Gastrocnemius medialis (tissue), 4 donors: ENCODE measurements at regions not wholly inside any gene's neighbourhood (a gene's known extent, or its start where the extent isn't known, plus 50 kb on each side); places are given as distances from the start of the nearest gene placed in this dataset.

Experiments
- ATAC-seq, 2 donors: fragments of 150-250 bp; one replicate each; pipeline ENCODE4 v1.9.1; 2016
- DNase-seq, 2 donors: peaks; one replicate each; pipeline ENCODE4 v3.0.0-alpha.2; 2019
- H3K27ac ChIP-seq, 4 donors: fragments of 200-600 bp; sonication (generic); 1 replicate in 1 of 4; 2 replicates in 3 of 4; pipeline ENCODE4 v1.5.1; 2016 to 2018; ENCODE audit warnings: mild to moderate bottlenecking in 2 of 4, moderate library complexity in 1 of 4
- H3K27me3 ChIP-seq, 3 donors: fragments of 200-600 bp; sonication (generic) in 2 of 3; 1 replicate in 1 of 3; 2 replicates in 2 of 3; pipeline versions ENCODE4 v1.5.1 to v1.6.0; 2016 to 2019; ENCODE audit warnings: mild to moderate bottlenecking in 1 of 3, moderate library complexity in 1 of 3
- H3K36me3 ChIP-seq, 2 donors: fragments of 200-600 bp; sonication (generic) in 1 of 2; one replicate each; pipeline ENCODE4 v1.5.1; 2017 to 2018
- H3K4me1 ChIP-seq, 2 donors: fragments of 200-600 bp; sonication (generic) in 1 of 2; one replicate each; pipeline ENCODE4 v1.5.1; 2016 to 2017; ENCODE audit warnings: mild to moderate bottlenecking in 2 of 2
- H3K4me3 ChIP-seq, 4 donors: fragments of 200-600 bp; sonication (generic) in 3 of 4; 1 replicate in 1 of 4; 2 replicates in 3 of 4; pipeline ENCODE4 v1.5.1; 2016 to 2019; ENCODE audit warnings: mild to moderate bottlenecking in 2 of 4
- H3K9me3 ChIP-seq, 3 donors: fragments of 200-600 bp; sonication (generic) in 2 of 3; 1 replicate in 1 of 3; 2 replicates in 2 of 3; pipeline ENCODE4 v1.5.1; 2016 to 2019
- POLR2A ChIP-seq, 2 donors: fragments of 450-650 bp; IDR thresholded peaks; one replicate each; pipeline ENCODE4 v1.6.1; 2017; ENCODE audit warnings: antibody characterized with exemption in 2 of 2, mild to moderate bottlenecking in 2 of 2, moderate library complexity in 2 of 2
- in situ Hi-C, 4 donors: fragments of 200-750 bp; cut with MboI; loops; one replicate each; pipeline versions ENCODE4 v1.15.0 to v1.8.0; 2017; ENCODE audit warnings: low sequenced_read_pairs in 4 of 4
- intact Hi-C: fragments of 100-400 bp; cut with DNase I; formaldehyde crosslinking; loops from one replicate; pipeline ENCODE4 v1.15.1; 2023; ENCODE audit warnings: low total_unique reads
- TF ChIP-seq, protein P1 (sequence below), 5 experiments: fragments of 450-650 bp in 3 of 5; fragments of 200-600 bp in 2 of 5; sonication (generic) in 2 of 5; IDR thresholded peaks in 4 of 5; conservative IDR thresholded peaks in 1 of 5; 1 replicate in 4 of 5; 2 replicates in 1 of 5; pipeline ENCODE4 v1.5.1; 2016 to 2019; ENCODE audit warnings: antibody characterized with exemption in 5 of 5, mild to moderate bottlenecking in 3 of 5, moderate library complexity in 3 of 5

DNA sequence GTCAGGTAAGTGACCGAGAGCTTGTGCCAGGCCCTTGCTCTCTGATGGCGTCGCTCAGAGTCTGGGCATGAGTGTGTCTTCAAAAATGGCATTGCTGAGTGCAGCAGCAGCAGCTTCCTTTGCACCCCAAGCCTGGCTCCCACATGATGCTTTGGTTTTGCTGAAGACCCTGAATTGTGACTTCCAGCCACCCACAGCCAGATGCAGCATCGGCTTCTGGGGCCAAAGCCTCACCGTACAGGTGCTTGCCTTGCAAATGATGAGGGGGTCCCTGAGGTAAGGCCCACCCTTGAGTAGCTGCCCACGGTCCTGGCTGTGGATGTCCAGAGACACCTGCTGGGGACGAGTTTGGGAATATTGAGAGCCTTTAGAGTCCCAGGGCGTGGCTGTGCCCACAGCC, 57.9 kb downstream of the JAKMIP3 start:
- Histone ChIP-seq H3K9me3 (no peaks in the 10 kb centered on the region), H3K27ac (no peak overlapping the region), H3K4me1 (no peaks in the 10 kb centered on the region), H3K4me3 (no peak overlapping the region), H3K27me3 (no peaks in the 10 kb centered on the region), H3K36me3 (no peaks in the 10 kb centered on the region)
- in situ Hi-C loops: no loop called here
- ATAC-seq: no peak
- no peak for DNase-seq
- intact Hi-C loops: no loop called here
- TF ChIP-seq, protein P1, sequence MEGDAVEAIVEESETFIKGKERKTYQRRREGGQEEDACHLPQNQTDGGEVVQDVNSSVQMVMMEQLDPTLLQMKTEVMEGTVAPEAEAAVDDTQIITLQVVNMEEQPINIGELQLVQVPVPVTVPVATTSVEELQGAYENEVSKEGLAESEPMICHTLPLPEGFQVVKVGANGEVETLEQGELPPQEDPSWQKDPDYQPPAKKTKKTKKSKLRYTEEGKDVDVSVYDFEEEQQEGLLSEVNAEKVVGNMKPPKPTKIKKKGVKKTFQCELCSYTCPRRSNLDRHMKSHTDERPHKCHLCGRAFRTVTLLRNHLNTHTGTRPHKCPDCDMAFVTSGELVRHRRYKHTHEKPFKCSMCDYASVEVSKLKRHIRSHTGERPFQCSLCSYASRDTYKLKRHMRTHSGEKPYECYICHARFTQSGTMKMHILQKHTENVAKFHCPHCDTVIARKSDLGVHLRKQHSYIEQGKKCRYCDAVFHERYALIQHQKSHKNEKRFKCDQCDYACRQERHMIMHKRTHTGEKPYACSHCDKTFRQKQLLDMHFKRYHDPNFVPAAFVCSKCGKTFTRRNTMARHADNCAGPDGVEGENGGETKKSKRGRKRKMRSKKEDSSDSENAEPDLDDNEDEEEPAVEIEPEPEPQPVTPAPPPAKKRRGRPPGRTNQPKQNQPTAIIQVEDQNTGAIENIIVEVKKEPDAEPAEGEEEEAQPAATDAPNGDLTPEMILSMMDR (IDR thresholded peaks at IDR 0.05 in 4 of 5, conservative IDR thresholded peaks at IDR 0.05 in 1 of 5): no peak
- no peak for TF ChIP-seq POLR2A (IDR thresholded peaks at IDR 0.05)

DNA sequence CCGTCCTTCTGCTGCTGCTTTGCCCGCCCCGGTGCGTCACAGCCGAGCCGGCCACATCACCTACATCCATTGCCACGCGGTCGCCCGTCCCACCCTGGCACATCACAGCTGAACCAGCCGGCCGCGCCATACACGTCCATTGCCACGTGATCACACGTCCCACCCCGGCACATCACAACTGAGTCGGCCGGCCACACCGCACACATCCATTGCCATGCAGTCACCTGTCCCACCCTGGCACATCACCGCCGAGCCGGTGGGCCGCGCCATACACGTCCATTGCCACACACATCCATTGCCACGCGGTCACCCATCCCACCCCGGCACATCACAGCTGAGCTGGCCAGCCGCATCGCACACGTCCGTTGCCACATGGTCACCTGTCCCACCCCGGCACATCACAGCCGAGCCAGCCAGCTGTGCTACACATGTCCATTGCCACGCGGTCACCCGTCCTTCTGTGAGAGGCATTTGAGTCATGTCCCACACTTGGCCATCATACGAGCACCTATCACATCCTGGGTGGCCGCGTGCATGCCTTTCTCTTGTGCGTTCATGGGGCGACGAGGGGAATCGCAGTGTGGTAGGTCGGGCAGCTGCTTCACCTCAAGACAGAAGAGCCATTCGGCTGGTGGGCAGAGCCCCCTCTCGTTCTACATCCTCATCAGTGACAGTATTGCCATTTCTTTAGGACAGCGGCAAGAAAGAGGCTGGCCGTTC, 58.6 kb downstream of the JAKMIP3 start:
- no peaks in the 10 kb centered on the region for H3K36me3 ChIP-seq
- TF ChIP-seq, protein P1 (IDR thresholded peaks at IDR 0.05 in 4 of 5, conservative IDR thresholded peaks at IDR 0.05 in 1 of 5): no peak
- TF ChIP-seq POLR2A (IDR thresholded peaks at IDR 0.05): no peak
- no peak overlapping the region for H3K4me3 ChIP-seq
- ATAC-seq (no peak), DNase-seq (no peak)
- no peak overlapping the region for H3K27ac ChIP-seq
- no peaks in the 10 kb centered on the region for H3K4me1 ChIP-seq
- intact Hi-C loops: no loop called here
- no peaks in the 10 kb centered on the region for H3K27me3 ChIP-seq
- in situ Hi-C loops: no loop called here
- H3K9me3 ChIP-seq: no peaks in the 10 kb centered on the region

DNA sequence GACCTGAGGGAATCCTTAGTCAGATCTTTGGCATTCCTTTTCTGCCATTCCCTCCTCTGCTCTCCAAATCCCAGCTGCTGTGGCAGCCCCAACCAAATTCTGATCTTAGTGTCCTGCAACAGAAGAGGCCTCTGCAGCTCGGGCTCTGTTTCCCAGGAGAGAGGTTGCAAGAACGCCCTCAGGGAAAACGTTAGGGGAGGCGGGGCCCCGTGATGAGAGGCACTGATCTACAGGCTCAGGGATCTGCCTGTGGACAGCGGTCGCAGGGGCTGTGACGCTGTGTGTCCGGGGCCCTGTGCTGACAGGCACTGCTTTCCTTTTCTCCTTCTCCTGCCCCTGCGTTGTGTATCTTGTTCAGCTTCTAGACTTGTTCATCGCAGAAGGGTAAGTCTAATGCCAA, 57.3 kb upstream of the DPYSL4 start:
- in situ Hi-C loops: no loop called here
- Histone ChIP-seq H3K9me3 (no peaks in the 10 kb centered on the region), H3K4me1 (peaks cover 0 to 4% of the 10 kb centered on the region in 2 donors), H3K4me3 (no peak overlapping the region), H3K36me3 (no peaks in the 10 kb centered on the region), H3K27ac (no peak overlapping the region), H3K27me3 (no peaks in the 10 kb centered on the region)
- intact Hi-C loops: no loop called here
- no peak for ATAC-seq
- DNase-seq: no peak
- no peak for TF ChIP-seq POLR2A (IDR thresholded peaks at IDR 0.05)
- TF ChIP-seq, protein P1 (IDR thresholded peaks at IDR 0.05 in 4 of 5, conservative IDR thresholded peaks at IDR 0.05 in 1 of 5): no peak

DNA sequence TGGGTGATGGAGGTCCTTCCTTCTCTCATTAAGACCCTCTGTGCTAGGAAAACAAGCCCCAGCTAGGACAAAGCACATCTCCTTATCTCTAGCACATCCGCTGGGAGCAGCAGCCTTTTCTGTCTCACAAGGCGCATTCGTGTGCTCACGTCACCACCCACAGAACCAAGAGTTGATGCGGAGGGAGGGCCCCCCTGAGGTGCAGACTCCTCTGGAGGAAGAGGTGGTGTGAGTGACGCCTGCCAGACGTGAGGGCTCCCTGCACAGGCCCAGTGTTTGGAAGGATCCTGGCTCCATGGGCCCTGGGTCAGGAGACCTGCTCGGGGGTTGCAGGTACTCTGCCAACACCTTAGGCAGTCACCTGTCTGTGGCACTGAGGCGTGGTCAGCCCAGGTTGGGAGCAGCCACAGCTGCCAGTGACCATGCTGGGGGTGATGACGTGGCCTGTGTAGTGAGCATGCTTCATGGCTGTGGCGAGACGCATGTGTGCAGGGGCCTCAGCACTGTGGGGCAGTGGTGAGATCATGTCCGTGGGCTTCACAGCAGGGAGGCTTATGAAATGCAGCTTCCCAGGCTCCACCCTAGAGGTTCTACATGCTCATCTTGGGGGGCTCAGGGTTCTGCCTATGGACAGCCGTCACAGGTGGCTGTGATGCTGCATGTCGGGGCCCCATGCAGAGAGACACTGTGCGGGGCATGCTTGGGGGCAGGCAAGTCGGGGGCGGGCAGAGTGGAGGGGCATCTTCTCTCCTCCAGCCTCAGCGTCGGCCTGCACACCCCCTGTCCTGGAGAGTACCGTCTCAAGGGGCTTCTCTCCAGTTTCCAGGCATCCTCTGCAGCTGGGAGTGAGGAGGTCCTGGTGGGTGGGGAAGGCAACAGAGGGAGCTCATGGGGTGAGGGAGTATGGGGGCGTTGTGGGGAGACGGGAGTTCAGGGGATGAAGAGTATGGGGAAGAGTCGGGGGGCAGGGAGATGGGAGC, 56.2 kb upstream of the DPYSL4 start:
- DNase-seq (no peak), ATAC-seq (no peak)
- no peak overlapping the region for H3K27ac ChIP-seq
- H3K9me3 ChIP-seq: no peaks in the 10 kb centered on the region
- TF ChIP-seq POLR2A (IDR thresholded peaks at IDR 0.05): no peak
- TF ChIP-seq, protein P1 (IDR thresholded peaks at IDR 0.05 in 4 of 5, conservative IDR thresholded peaks at IDR 0.05 in 1 of 5): no peak
- in situ Hi-C loops (no loop called here), intact Hi-C loops (no loop called here)
- no peaks in the 10 kb centered on the region for H3K36me3 ChIP-seq
- H3K4me1 ChIP-seq: peaks cover 0 to 4% of the 10 kb centered on the region in 2 donors
- no peak overlapping the region for H3K4me3 ChIP-seq
- no peaks in the 10 kb centered on the region for H3K27me3 ChIP-seq
